ENCODE measurements at regions not wholly inside any gene's neighbourhood (a gene's known extent, or its start where the extent isn't known, plus 50 kb on each side); places are given as distances from the start of the nearest gene placed in this dataset.

DNA sequence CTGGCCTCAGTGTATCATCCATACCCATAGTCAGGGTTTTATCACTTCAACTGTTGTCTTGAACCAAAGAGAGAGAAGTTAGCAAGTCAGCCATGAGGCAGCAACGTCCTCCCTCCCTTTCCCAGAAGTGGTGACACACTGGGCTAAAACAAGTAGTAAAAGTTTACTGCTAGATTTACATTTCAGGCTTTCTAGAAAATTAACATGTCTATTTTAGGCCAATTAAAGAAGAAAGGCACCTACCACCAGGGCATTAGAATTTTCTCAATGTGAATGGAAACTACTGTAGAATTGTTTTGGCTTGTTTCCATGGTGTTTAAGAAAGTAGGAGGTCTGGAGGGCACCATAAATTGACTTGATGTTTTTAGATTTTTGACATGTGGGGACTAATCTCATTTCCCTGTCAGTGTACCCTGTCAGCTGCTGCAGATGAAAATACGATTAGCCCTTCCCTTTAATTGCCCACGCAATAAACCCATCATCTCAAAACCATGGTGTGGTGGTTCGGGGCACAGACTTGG lies 121.8 kb upstream of the ELL2 start:
- TF ChIP-seq, protein P1, sequence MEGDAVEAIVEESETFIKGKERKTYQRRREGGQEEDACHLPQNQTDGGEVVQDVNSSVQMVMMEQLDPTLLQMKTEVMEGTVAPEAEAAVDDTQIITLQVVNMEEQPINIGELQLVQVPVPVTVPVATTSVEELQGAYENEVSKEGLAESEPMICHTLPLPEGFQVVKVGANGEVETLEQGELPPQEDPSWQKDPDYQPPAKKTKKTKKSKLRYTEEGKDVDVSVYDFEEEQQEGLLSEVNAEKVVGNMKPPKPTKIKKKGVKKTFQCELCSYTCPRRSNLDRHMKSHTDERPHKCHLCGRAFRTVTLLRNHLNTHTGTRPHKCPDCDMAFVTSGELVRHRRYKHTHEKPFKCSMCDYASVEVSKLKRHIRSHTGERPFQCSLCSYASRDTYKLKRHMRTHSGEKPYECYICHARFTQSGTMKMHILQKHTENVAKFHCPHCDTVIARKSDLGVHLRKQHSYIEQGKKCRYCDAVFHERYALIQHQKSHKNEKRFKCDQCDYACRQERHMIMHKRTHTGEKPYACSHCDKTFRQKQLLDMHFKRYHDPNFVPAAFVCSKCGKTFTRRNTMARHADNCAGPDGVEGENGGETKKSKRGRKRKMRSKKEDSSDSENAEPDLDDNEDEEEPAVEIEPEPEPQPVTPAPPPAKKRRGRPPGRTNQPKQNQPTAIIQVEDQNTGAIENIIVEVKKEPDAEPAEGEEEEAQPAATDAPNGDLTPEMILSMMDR (IDR thresholded peaks at IDR 0.05; ENCODE audit: insufficient read depth, low read length), result no peak
- TF ChIP-seq GABPA (IDR thresholded peaks at IDR 0.05; ENCODE audit: low read depth), result no peak
- no peak for TF ChIP-seq POLR2AphosphoS5 (IDR thresholded peaks at IDR 0.05; ENCODE audit: low read depth)
- no peak for TF ChIP-seq REST (IDR thresholded peaks at IDR 0.05; ENCODE audit: insufficient replicate concordance, low read depth)
- TF ChIP-seq SPI1 (IDR thresholded peaks at IDR 0.05; ENCODE audit: borderline replicate concordance, low read depth), result no peak
